Keratinocyte (primary cell): ENCODE measurements at regions not wholly inside any gene's neighbourhood (a gene's known extent, or its start where the extent isn't known, plus 50 kb on each side); places are given as distances from the start of the nearest gene placed in this dataset.

Experiments
- EZH2 ChIP-seq: IDR thresholded peaks from one replicate; pipeline ENCODE4 v1.6.1; 2012; ENCODE audit warnings: inconsistent platforms, mild to moderate bottlenecking, low read length, moderate library complexity
- TF ChIP-seq, protein P1 (sequence below), 3 experiments: IDR thresholded peaks in 1 of 3; conservative IDR thresholded peaks in 1 of 3; optimal IDR thresholded peaks in 1 of 3; 2 replicates in 2 of 3; 3 replicates in 1 of 3; pipeline versions ENCODE3 to v1.5.1; 2011; ENCODE audit warnings: low read length in 3 of 3, mild to moderate bottlenecking in 3 of 3, moderate library complexity in 2 of 3, control low read depth in 1 of 3, inconsistent platforms in 1 of 3; ENCODE audit not compliant: insufficient read depth in 2 of 3; ENCODE audit errors: extremely low read depth in 1 of 3

GRCh38 chr2:148577845-148578492, 66.6 kb upstream of the EPC2 start:
- TF ChIP-seq EZH2: no peak
- TF ChIP-seq, protein P1, sequence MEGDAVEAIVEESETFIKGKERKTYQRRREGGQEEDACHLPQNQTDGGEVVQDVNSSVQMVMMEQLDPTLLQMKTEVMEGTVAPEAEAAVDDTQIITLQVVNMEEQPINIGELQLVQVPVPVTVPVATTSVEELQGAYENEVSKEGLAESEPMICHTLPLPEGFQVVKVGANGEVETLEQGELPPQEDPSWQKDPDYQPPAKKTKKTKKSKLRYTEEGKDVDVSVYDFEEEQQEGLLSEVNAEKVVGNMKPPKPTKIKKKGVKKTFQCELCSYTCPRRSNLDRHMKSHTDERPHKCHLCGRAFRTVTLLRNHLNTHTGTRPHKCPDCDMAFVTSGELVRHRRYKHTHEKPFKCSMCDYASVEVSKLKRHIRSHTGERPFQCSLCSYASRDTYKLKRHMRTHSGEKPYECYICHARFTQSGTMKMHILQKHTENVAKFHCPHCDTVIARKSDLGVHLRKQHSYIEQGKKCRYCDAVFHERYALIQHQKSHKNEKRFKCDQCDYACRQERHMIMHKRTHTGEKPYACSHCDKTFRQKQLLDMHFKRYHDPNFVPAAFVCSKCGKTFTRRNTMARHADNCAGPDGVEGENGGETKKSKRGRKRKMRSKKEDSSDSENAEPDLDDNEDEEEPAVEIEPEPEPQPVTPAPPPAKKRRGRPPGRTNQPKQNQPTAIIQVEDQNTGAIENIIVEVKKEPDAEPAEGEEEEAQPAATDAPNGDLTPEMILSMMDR (optimal IDR thresholded peaks at IDR 0.05 in 1 of 3, IDR thresholded peaks at IDR 0.05 in 1 of 3, conservative IDR thresholded peaks at IDR 0.05 in 1 of 3; ENCODE audit: extremely low read depth in 1 of 3, insufficient read depth in 2 of 3, low read length in 3 of 3): no peak
